Activated CD4-positive, alpha-beta T cell treated with anti-CD3 and anti-CD28 coated beads for 36 hours (primary cell): ENCODE measurements at regions not wholly inside any gene's neighbourhood (a gene's known extent, or its start where the extent isn't known, plus 50 kb on each side); places are given as distances from the start of the nearest gene placed in this dataset.
"Not testable (repeated sequence)": the region's sequence is repeated elsewhere in the genome, so short reads cannot be mapped to it uniquely, and the experiment has no call there.

Experiments used
- ATAC-seq: fragments of 200-7000 bp; cut with Tn5 transposase; one replicate; pipeline ENCODE4 v1.10.0; 2021; ENCODE audit warnings: mild to moderate bottlenecking, moderate library complexity
- CTCF ChIA-PET: fragments of 350-600 bp; sonication (Branson Sonifier 250); formaldehyde crosslinking; loops from one replicate; lab custom pipeline; 2021; ENCODE audit warnings: antibody characterized with exemption; lab: Charles Lee
- POLR2A ChIA-PET: fragments of 350-600 bp; sonication (Branson Sonifier 250); formaldehyde crosslinking; loops from one replicate; lab custom pipeline; 2021; ENCODE audit warnings: antibody characterized with exemption, inconsistent platforms; lab: Charles Lee
- DNase-seq: peaks from one replicate; pipeline ENCODE4 v3.0.0-alpha.2; 2020
- H3K27ac Mint-ChIP-seq: one replicate; pipeline ENCODE4 v1.8.0; 2021; ENCODE audit warnings: mixed read lengths
- H3K27me3 Mint-ChIP-seq: one replicate; pipeline ENCODE4 v1.8.0; 2021; ENCODE audit warnings: mixed read lengths
- H3K36me3 Mint-ChIP-seq: one replicate; pipeline ENCODE4 v1.8.0; 2021; ENCODE audit warnings: low read depth, mixed read lengths
- H3K4me1 Mint-ChIP-seq: one replicate; pipeline ENCODE4 v1.8.0; 2021; ENCODE audit warnings: mixed read lengths
- H3K4me3 Mint-ChIP-seq: one replicate; pipeline ENCODE4 v1.8.0; 2021; ENCODE audit warnings: mild to moderate bottlenecking, moderate library complexity, mixed read lengths
- H3K9me3 Mint-ChIP-seq: one replicate; pipeline ENCODE4 v1.8.0; 2021; ENCODE audit warnings: low read depth, mixed read lengths
- intact Hi-C, 2 experiments: fragments of 100-400 bp; cut with DNase I in 1 of 2; cut with micrococcal nuclease in 1 of 2; formaldehyde crosslinking; loops; one replicate each; pipeline versions ENCODE4 v1.14.2 to v1.15.1; 2022 to 2024; cut with DNase I, micrococcal nuclease

GRCh38 chr5:131001507-131001906 lies 163.5 kb downstream of the HINT1 start:
- no peak for DNase-seq
- Mint-ChIP-seq H3K9me3 (no peaks in the 10 kb centered on the region), H3K4me3 (no peak overlapping the region), H3K4me1 (no peaks in the 10 kb centered on the region), H3K36me3 (no peaks in the 10 kb centered on the region), H3K27me3 (peaks cover 2% of the 10 kb centered on the region), H3K27ac (no peak overlapping the region)
- POLR2A ChIA-PET: no interaction called here
- no peak for ATAC-seq
- intact Hi-C loops: no loop called here
- CTCF ChIA-PET: no interaction called here

GRCh38 chr5:131000289-131000688 lies 164.8 kb downstream of the HINT1 start:
- DNase-seq (no peak), ATAC-seq (no peak)
- no peak overlapping the region for H3K4me3 Mint-ChIP-seq
- H3K27me3 Mint-ChIP-seq: peaks cover 2% of the 10 kb centered on the region
- intact Hi-C loops: no loop called here
- no peaks in the 10 kb centered on the region for H3K4me1 Mint-ChIP-seq
- no peaks in the 10 kb centered on the region for H3K9me3 Mint-ChIP-seq
- no peak overlapping the region for H3K27ac Mint-ChIP-seq
- CTCF ChIA-PET: no interaction called here
- POLR2A ChIA-PET: no interaction called here
- H3K36me3 Mint-ChIP-seq: no peaks in the 10 kb centered on the region

- H3K27ac Mint-ChIP-seq, ATAC-seq, DNase-seq, POLR2A ChIA-PET, intact Hi-C loops, H3K4me1 Mint-ChIP-seq, H3K36me3 Mint-ChIP-seq, H3K9me3 Mint-ChIP-seq, H3K27me3 Mint-ChIP-seq, H3K4me3 Mint-ChIP-seq: not testable (repeated sequence)
- CTCF ChIA-PET: interaction anchor here (0.6 kb wide), 2 partner anchors 9 to 284 kb away, joined by 3 to 4 read pairs; no protein-coding TSS in a partner anchor
Measured at GRCh38 chr5:130996720-130997119, 168.3 kb downstream of the HINT1 start.

- no peaks in the 10 kb centered on the region for H3K4me1 Mint-ChIP-seq
- no peaks in the 10 kb centered on the region for H3K36me3 Mint-ChIP-seq
- DNase-seq (no peak), ATAC-seq (no peak)
- H3K9me3 Mint-ChIP-seq: no peaks in the 10 kb centered on the region
- POLR2A ChIA-PET: no interaction called here
- no peak overlapping the region for H3K27ac Mint-ChIP-seq
- H3K4me3 Mint-ChIP-seq: no peak overlapping the region
- intact Hi-C loops: no loop called here
- CTCF ChIA-PET: interaction anchor here (0.6 to 0.8 kb wide), 2 partner anchors 285 to 423 kb away, joined by 3 read pairs; no protein-coding TSS in a partner anchor
- no peaks in the 10 kb centered on the region for H3K27me3 Mint-ChIP-seq
Measured at GRCh38 chr5:130995851-130996250, 169.2 kb downstream of the HINT1 start.

- no peak overlapping the region for H3K27ac Mint-ChIP-seq
- no peaks in the 10 kb centered on the region for H3K27me3 Mint-ChIP-seq
- no peaks in the 10 kb centered on the region for H3K4me1 Mint-ChIP-seq
- no peak for ATAC-seq
- H3K9me3 Mint-ChIP-seq: no peaks in the 10 kb centered on the region
- DNase-seq: no peak
- intact Hi-C loops: no loop called here
- CTCF ChIA-PET: interaction anchor here (0.5 to 0.8 kb wide), 2 partner anchors 424 to 802 kb away, joined by 3 to 4 read pairs; no protein-coding TSS in a partner anchor
- POLR2A ChIA-PET: no interaction called here
- no peaks in the 10 kb centered on the region for H3K36me3 Mint-ChIP-seq
- H3K4me3 Mint-ChIP-seq: no peak overlapping the region
Measured at GRCh38 chr5:130995254-130995515, 169.9 kb downstream of the HINT1 start.

- H3K4me1 Mint-ChIP-seq: no peaks in the 10 kb centered on the region
- POLR2A ChIA-PET: no interaction called here
- H3K4me3 Mint-ChIP-seq: no peak overlapping the region
- CTCF ChIA-PET: interaction anchor here (0.5 kb wide), 1 partner anchor 801 kb away, joined by 4 read pairs; no protein-coding TSS in a partner anchor
- H3K36me3 Mint-ChIP-seq: no peaks in the 10 kb centered on the region
- intact Hi-C loops: no loop called here
- H3K27ac Mint-ChIP-seq: no peak overlapping the region
- H3K27me3 Mint-ChIP-seq: no peaks in the 10 kb centered on the region
- no peak for DNase-seq
- ATAC-seq: no peak
- H3K9me3 Mint-ChIP-seq: no peaks in the 10 kb centered on the region
Measured at GRCh38 chr5:130994496-130995253, 170.4 kb downstream of the HINT1 start.

GRCh38 chr5:130992621-130993020 lies 172.4 kb downstream of the HINT1 start:
- Mint-ChIP-seq H3K27me3 (no peaks in the 10 kb centered on the region), H3K4me3 (no peak overlapping the region), H3K4me1 (no peaks in the 10 kb centered on the region), H3K36me3 (no peaks in the 10 kb centered on the region), H3K27ac (no peak overlapping the region), H3K9me3 (no peaks in the 10 kb centered on the region)
- no peak for ATAC-seq
- intact Hi-C loops: no loop called here
- CTCF ChIA-PET: no interaction called here
- DNase-seq: no peak
- POLR2A ChIA-PET: no interaction called here

- no peaks in the 10 kb centered on the region for H3K27me3 Mint-ChIP-seq
- H3K4me3 Mint-ChIP-seq: no peak overlapping the region
- intact Hi-C loops: no loop called here
- H3K27ac Mint-ChIP-seq: no peak overlapping the region
- CTCF ChIA-PET: no interaction called here
- H3K36me3 Mint-ChIP-seq: no peaks in the 10 kb centered on the region
- ATAC-seq (no peak), DNase-seq (no peak)
- H3K4me1 Mint-ChIP-seq: no peaks in the 10 kb centered on the region
- no peaks in the 10 kb centered on the region for H3K9me3 Mint-ChIP-seq
- POLR2A ChIA-PET: no interaction called here
Measured at GRCh38 chr5:130992095-130992494, 173.0 kb downstream of the HINT1 start.

- POLR2A ChIA-PET: no interaction called here
- no peak for DNase-seq
- Mint-ChIP-seq H3K27me3 (peaks cover 4% of the 10 kb centered on the region), H3K4me3 (no peak overlapping the region), H3K9me3 (no peaks in the 10 kb centered on the region), H3K27ac (no peak overlapping the region), H3K36me3 (no peaks in the 10 kb centered on the region), H3K4me1 (no peaks in the 10 kb centered on the region)
- CTCF ChIA-PET: no interaction called here
- no peak for ATAC-seq
- intact Hi-C loops: no loop called here
Measured at GRCh38 chr5:130985776-130986175, 179.3 kb downstream of the HINT1 start.

GRCh38 chr5:130981663-130982062 lies 183.4 kb downstream of the HINT1 start:
- intact Hi-C loops: no loop called here
- POLR2A ChIA-PET: no interaction called here
- ATAC-seq: no peak
- no peak overlapping the region for H3K27ac Mint-ChIP-seq
- H3K4me3 Mint-ChIP-seq: no peak overlapping the region
- H3K27me3 Mint-ChIP-seq: peaks cover 11% of the 10 kb centered on the region
- CTCF ChIA-PET: no interaction called here
- DNase-seq: no peak
- no peaks in the 10 kb centered on the region for H3K4me1 Mint-ChIP-seq
- no peaks in the 10 kb centered on the region for H3K36me3 Mint-ChIP-seq
- H3K9me3 Mint-ChIP-seq: peaks cover 3% of the 10 kb centered on the region

- Mint-ChIP-seq H3K4me1 (no peaks in the 10 kb centered on the region), H3K27ac (no peak overlapping the region), H3K4me3 (no peak overlapping the region), H3K9me3 (peaks cover 3% of the 10 kb centered on the region), H3K36me3 (no peaks in the 10 kb centered on the region), H3K27me3 (peaks cover 12% of the 10 kb centered on the region)
- DNase-seq (no peak), ATAC-seq (no peak)
- intact Hi-C loops: no loop called here
- ChIA-PET CTCF (no interaction called here), POLR2A (no interaction called here)
Measured at GRCh38 chr5:130978475-130978874, 186.6 kb downstream of the HINT1 start.

- intact Hi-C loops: no loop called here
- H3K4me1 Mint-ChIP-seq: no peaks in the 10 kb centered on the region
Measured at GRCh38 chr5:130976493-130976892, 188.6 kb downstream of the HINT1 start.

More at GRCh38 chr5:130976493-130976892, 188.6 kb downstream of the HINT1 start:
- no peaks in the 10 kb centered on the region for H3K36me3 Mint-ChIP-seq
- H3K4me3 Mint-ChIP-seq: no peak overlapping the region
- DNase-seq (no peak), ATAC-seq (no peak)
- CTCF ChIA-PET: interaction anchor here (1.0 kb wide), 1 partner anchor 38 kb away, joined by 5 read pairs; no protein-coding TSS in a partner anchor
- H3K27me3 Mint-ChIP-seq: peaks cover 11% of the 10 kb centered on the region
- no peak overlapping the region for H3K27ac Mint-ChIP-seq
- POLR2A ChIA-PET: no interaction called here
- H3K9me3 Mint-ChIP-seq: peaks cover 3% of the 10 kb centered on the region
